ENCODE measurements at regions not wholly inside any gene's neighbourhood (a gene's known extent, or its start where the extent isn't known, plus 50 kb on each side); places are given as distances from the start of the nearest gene placed in this dataset.

- Histone ChIP-seq H3K27me3 (no peaks in the 10 kb centered on the region), H3K4me1 (no peaks in the 10 kb centered on the region), H3K36me3 (no peaks in the 10 kb centered on the region), H3K9me3 (no peaks in the 10 kb centered on the region), H3K27ac (no peak overlapping the region), H3K4me3 (no peak overlapping the region)
- in situ Hi-C loops (cut with MboI; ENCODE audit: low pct_ligation_motif_present in 1 of 4, low pct_unique_long_range_greater_than_20kb in 1 of 4, low sequenced_read_pairs in 3 of 4): no loop called here
- intact Hi-C loops (cut with DNase I; ENCODE audit: low total_unique reads): no loop called here
- no peak for DNase-seq
- 86 to 95% methylated on average over 1 of the region's 1 CpG for WGBS, 2 donors (ENCODE audit: low coverage in 1 of 2)
- TF ChIP-seq CTCF (IDR thresholded peaks at IDR 0.05) (no peak), POLR2AphosphoS5 (IDR thresholded peaks at IDR 0.05) (no peak), POLR2A (IDR thresholded peaks at IDR 0.05) (no peak), EP300 (IDR thresholded peaks at IDR 0.05; ENCODE audit: low read depth) (no peak)
Measured at GRCh38 chr4:117811731-117812130, 222.6 kb upstream of the NDST3 start.

GRCh38 chr4:117814277-117815246, 219.7 kb upstream of the NDST3 start:
- TF ChIP-seq POLR2AphosphoS5 (IDR thresholded peaks at IDR 0.05) (no peak), EP300 (IDR thresholded peaks at IDR 0.05; ENCODE audit: low read depth) (no peak), CTCF (IDR thresholded peaks at IDR 0.05) (no peak), POLR2A (IDR thresholded peaks at IDR 0.05) (no peak)
- Histone ChIP-seq H3K4me1 (no peaks in the 10 kb centered on the region), H3K27ac (no peak overlapping the region), H3K36me3 (no peaks in the 10 kb centered on the region), H3K9me3 (no peaks in the 10 kb centered on the region), H3K4me3 (no peak overlapping the region), H3K27me3 (no peaks in the 10 kb centered on the region)
- in situ Hi-C loops (cut with MboI; ENCODE audit: low pct_ligation_motif_present in 1 of 4, low pct_unique_long_range_greater_than_20kb in 1 of 4, low sequenced_read_pairs in 3 of 4): no loop called here
- 80 to 87% methylated on average over 4 to 5 of the region's 5 CpGs for WGBS, 2 donors (ENCODE audit: low coverage in 1 of 2)
- DNase-seq: no peak
- intact Hi-C loops (cut with DNase I; ENCODE audit: low total_unique reads): no loop called here

- Histone ChIP-seq H3K9me3 (no peaks in the 10 kb centered on the region), H3K27ac (no peak overlapping the region), H3K4me1 (no peaks in the 10 kb centered on the region), H3K4me3 (no peak overlapping the region), H3K36me3 (no peaks in the 10 kb centered on the region), H3K27me3 (no peaks in the 10 kb centered on the region)
- intact Hi-C loops (cut with DNase I; ENCODE audit: low total_unique reads): no loop called here
- DNase-seq: no peak
- in situ Hi-C loops (cut with MboI; ENCODE audit: low pct_ligation_motif_present in 1 of 4, low pct_unique_long_range_greater_than_20kb in 1 of 4, low sequenced_read_pairs in 3 of 4): no loop called here
- no peak for TF ChIP-seq CTCF (IDR thresholded peaks at IDR 0.05)
- TF ChIP-seq EP300 (IDR thresholded peaks at IDR 0.05; ENCODE audit: low read depth): no peak
- no peak for TF ChIP-seq POLR2AphosphoS5 (IDR thresholded peaks at IDR 0.05)
- TF ChIP-seq POLR2A (IDR thresholded peaks at IDR 0.05): no peak
Measured at GRCh38 chr4:117817301-117817700, 217.0 kb upstream of the NDST3 start.

- WGBS, 2 donors (ENCODE audit: low coverage in 1 of 2): 65 to 77% methylated on average over 3 of the region's 3 CpGs
- Histone ChIP-seq H3K4me1 (no peaks in the 10 kb centered on the region), H3K36me3 (no peaks in the 10 kb centered on the region), H3K4me3 (no peak overlapping the region), H3K27ac (no peak overlapping the region), H3K27me3 (no peaks in the 10 kb centered on the region), H3K9me3 (no peaks in the 10 kb centered on the region)
- in situ Hi-C loops (cut with MboI; ENCODE audit: low pct_ligation_motif_present in 1 of 4, low pct_unique_long_range_greater_than_20kb in 1 of 4, low sequenced_read_pairs in 3 of 4): no loop called here
- intact Hi-C loops (cut with DNase I; ENCODE audit: low total_unique reads): no loop called here
- TF ChIP-seq EP300 (IDR thresholded peaks at IDR 0.05; ENCODE audit: low read depth) (no peak), POLR2AphosphoS5 (IDR thresholded peaks at IDR 0.05) (no peak), CTCF (IDR thresholded peaks at IDR 0.05) (no peak)
- no peak for DNase-seq
Measured at GRCh38 chr4:117821834-117822233, 212.5 kb upstream of the NDST3 start.

All from transverse colon (tissue), 4 donors.